OCI-LY7 (cell line): ENCODE measurements at regions not wholly inside any gene's neighbourhood (a gene's known extent, or its start where the extent isn't known, plus 50 kb on each side); places are given as distances from the start of the nearest gene placed in this dataset.

Experiments
- BruUV-seq: library from RNA; stranded (reverse); fragments of 400-500 nt; replicated peaks from 2 replicates; lab custom pipeline; 2021; lab: Mats Ljungman, UMichigan
- CTCF ChIA-PET: fragments of 300-600 bp; sonication (Branson Sonifier 250); formaldehyde crosslinking; loops from one replicate; lab custom pipeline; 2022; ENCODE audit warnings: antibody characterized with exemption; ENCODE audit not compliant: unreplicated experiment; lab: Charles Lee
- POLR2A ChIA-PET: fragments of 300-600 bp; sonication (Branson Sonifier 250); formaldehyde crosslinking; loops from one replicate; lab custom pipeline; 2022; ENCODE audit warnings: antibody characterized with exemption; lab: Charles Lee
- DNase-seq: peaks from one replicate; pipeline ENCODE4 v3.0.0-alpha.2; 2015; ENCODE audit warnings: low spot score
- H2AFZ ChIP-seq: fragments of 200-600 bp; sonication (generic), shearing (Covaris generic); 2 replicates; pipeline ENCODE4 v1.6.1; 2014; ENCODE audit warnings: mild to moderate bottlenecking, antibody characterized with exemption, low read length, moderate library complexity
- H3K27ac ChIP-seq: fragments of 200-600 bp; sonication (generic); 2 replicates; pipeline ENCODE4 v1.5.1; 2014; ENCODE audit warnings: mixed run types, low read depth, mild to moderate bottlenecking, moderate library complexity, low read length, inconsistent platforms; ENCODE audit not compliant: poor library complexity, severe bottlenecking
- H3K36me3 ChIP-seq: fragments of 200-600 bp; sonication (generic); 2 replicates; pipeline ENCODE4 v1.6.1; 2014; ENCODE audit warnings: mild to moderate bottlenecking, antibody characterized with exemption, low read length, moderate library complexity, mixed read lengths; ENCODE audit not compliant: insufficient read depth
- H3K4me1 ChIP-seq: fragments of 200-600 bp; sonication (generic); 2 replicates; pipeline ENCODE4 v1.5.1; 2014; ENCODE audit warnings: mild to moderate bottlenecking, low read length; ENCODE audit not compliant: insufficient read depth, poor library complexity, severe bottlenecking
- H3K4me2 ChIP-seq: fragments of 200-600 bp; sonication (generic); 2 replicates; pipeline ENCODE4 v1.6.1; 2014; ENCODE audit warnings: mild to moderate bottlenecking, low read length
- H3K4me3 ChIP-seq: fragments of 200-600 bp; sonication (generic); 2 replicates; pipeline ENCODE4 v1.5.1; 2014; ENCODE audit warnings: mild to moderate bottlenecking, low read depth, low read length; ENCODE audit not compliant: poor library complexity, severe bottlenecking
- H3K79me2 ChIP-seq: fragments of 200-600 bp; sonication (generic); 2 replicates; pipeline ENCODE4 v1.6.1; 2016; ENCODE audit warnings: low read depth, mild to moderate bottlenecking, low read length, moderate library complexity, mixed read lengths; ENCODE audit not compliant: insufficient read depth
- H3K9me2 ChIP-seq: fragments of 200-600 bp; sonication (generic); 2 replicates; pipeline ENCODE4 v1.6.1; 2016; ENCODE audit warnings: mild to moderate bottlenecking, low read length, mixed read lengths; ENCODE audit not compliant: insufficient read depth
- H3K9me3 ChIP-seq: fragments of 200-600 bp; sonication (generic); 2 replicates; pipeline ENCODE4 v1.6.1; 2014; ENCODE audit warnings: mild to moderate bottlenecking, mixed run types, low read length, mixed read lengths
- H4K20me1 ChIP-seq: fragments of 200-600 bp; sonication (generic); 2 replicates; pipeline ENCODE4 v1.6.1; 2014; ENCODE audit warnings: mild to moderate bottlenecking, antibody characterized with exemption, low read length, moderate library complexity, mixed read lengths; ENCODE audit not compliant: insufficient read depth
- EZH2phosphoT487 ChIP-seq: fragments of 200-600 bp; sonication (generic); IDR thresholded peaks from 2 replicates; pipeline ENCODE4 v1.6.1; 2018; ENCODE audit warnings: low read depth, borderline replicate concordance, mild to moderate bottlenecking, mixed run types, antibody characterized with exemption, low read length, moderate library complexity, mixed read lengths
- intact Hi-C: fragments of 100-400 bp; cut with micrococcal nuclease; formaldehyde crosslinking; loops from one replicate; pipeline ENCODE4 v1.10.0; 2022; ENCODE audit not compliant: unreplicated experiment
- TF ChIP-seq, protein P1 (sequence below): fragments of 200-600 bp; sonication (generic); conservative IDR thresholded peaks from 2 replicates; pipeline ENCODE4 v1.5.1; 2014; ENCODE audit warnings: mild to moderate bottlenecking, antibody characterized with exemption, low read length, moderate library complexity, mixed read lengths

DNA sequence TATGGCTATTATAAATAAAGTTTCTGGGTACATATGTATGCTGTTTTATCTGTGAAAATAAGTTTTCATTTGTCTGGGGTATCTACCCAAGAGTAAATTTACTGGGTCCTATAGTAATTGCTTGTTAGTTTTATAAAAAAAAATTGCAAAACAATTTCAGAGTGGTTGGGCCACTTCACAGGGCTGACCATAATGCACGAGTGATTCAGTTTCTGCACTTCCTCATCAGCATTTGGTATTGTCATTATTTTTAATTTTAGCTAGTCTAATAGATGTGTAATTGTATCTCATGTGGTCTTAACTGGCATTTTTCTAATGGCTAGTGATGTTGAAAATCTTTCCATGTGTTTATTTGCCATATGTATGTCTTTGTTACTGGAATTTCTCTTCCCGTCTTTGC, 452.4 kb upstream of the AKR1E2 start:
- Histone ChIP-seq H3K9me3 (no peaks in the 10 kb centered on the region), H4K20me1 (no peaks in the 10 kb centered on the region), H3K4me3 (no peak overlapping the region), H3K4me2 (no peak overlapping the region), H3K36me3 (no peaks in the 10 kb centered on the region), H3K79me2 (no peaks in the 10 kb centered on the region), H3K27ac (no peak overlapping the region), H3K4me1 (no peaks in the 10 kb centered on the region), H3K9me2 (no peaks in the 10 kb centered on the region), H2AFZ (no peak overlapping the region)
- POLR2A ChIA-PET, result no interaction called here
- DNase-seq, result no peak
- CTCF ChIA-PET, result no interaction called here
- TF ChIP-seq, protein P1, sequence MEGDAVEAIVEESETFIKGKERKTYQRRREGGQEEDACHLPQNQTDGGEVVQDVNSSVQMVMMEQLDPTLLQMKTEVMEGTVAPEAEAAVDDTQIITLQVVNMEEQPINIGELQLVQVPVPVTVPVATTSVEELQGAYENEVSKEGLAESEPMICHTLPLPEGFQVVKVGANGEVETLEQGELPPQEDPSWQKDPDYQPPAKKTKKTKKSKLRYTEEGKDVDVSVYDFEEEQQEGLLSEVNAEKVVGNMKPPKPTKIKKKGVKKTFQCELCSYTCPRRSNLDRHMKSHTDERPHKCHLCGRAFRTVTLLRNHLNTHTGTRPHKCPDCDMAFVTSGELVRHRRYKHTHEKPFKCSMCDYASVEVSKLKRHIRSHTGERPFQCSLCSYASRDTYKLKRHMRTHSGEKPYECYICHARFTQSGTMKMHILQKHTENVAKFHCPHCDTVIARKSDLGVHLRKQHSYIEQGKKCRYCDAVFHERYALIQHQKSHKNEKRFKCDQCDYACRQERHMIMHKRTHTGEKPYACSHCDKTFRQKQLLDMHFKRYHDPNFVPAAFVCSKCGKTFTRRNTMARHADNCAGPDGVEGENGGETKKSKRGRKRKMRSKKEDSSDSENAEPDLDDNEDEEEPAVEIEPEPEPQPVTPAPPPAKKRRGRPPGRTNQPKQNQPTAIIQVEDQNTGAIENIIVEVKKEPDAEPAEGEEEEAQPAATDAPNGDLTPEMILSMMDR, result no peak
- TF ChIP-seq EZH2phosphoT487, result no peak
- BruUV-seq, result no TSS peak
- intact Hi-C loops, result no loop called here

DNA sequence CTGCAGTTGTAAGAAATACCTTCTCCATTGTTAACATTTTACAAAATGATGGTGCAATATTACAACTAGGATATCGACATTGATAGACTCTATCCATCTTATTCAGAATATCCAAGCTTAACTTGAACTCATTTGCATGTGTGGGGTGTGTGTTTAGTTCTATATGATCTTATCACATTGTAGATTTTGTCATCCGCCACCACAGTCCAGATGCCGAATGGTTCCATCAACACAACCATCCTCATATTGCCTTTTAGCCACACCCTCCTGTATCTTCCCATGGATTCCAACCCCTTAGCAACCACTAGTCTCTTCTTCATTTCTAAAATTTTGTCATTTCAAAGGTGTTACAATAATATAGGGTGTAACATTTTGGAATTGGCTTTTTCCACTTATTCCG, 452.9 kb upstream of the AKR1E2 start:
- no peaks in the 10 kb centered on the region for H3K9me3 ChIP-seq
- no peak overlapping the region for H2AFZ ChIP-seq
- H4K20me1 ChIP-seq, result no peaks in the 10 kb centered on the region
- H3K36me3 ChIP-seq, result no peaks in the 10 kb centered on the region
- no peaks in the 10 kb centered on the region for H3K79me2 ChIP-seq
- DNase-seq, result no peak
- no peak overlapping the region for H3K4me2 ChIP-seq
- H3K4me1 ChIP-seq, result no peaks in the 10 kb centered on the region
- ChIA-PET POLR2A (no interaction called here), CTCF (no interaction called here)
- no TSS peak for BruUV-seq
- H3K4me3 ChIP-seq, result no peak overlapping the region
- no peaks in the 10 kb centered on the region for H3K9me2 ChIP-seq
- TF ChIP-seq, protein P1, result no peak
- no peak for TF ChIP-seq EZH2phosphoT487
- H3K27ac ChIP-seq, result no peak overlapping the region
- intact Hi-C loops, result no loop called here

DNA sequence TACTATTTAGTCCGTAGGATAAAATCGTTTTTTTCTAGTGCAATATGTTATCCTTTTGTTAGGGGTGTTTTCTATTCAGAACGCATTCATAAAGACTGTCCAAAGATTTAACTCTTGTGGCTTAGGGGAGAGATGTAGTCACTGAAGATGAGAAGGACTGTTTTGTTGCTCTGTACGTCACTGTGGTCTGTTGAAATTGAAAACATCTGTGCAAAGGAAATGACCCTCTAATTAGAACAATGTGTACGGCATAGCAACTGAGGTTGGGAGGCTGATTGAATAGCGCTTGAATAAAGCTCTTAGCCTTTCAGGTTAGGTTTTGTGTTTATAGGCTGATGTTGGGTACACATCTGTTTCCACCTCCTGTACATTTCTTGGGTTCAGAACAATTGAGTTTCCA, 453.4 kb upstream of the AKR1E2 start:
- no peak overlapping the region for H3K4me2 ChIP-seq
- H2AFZ ChIP-seq, result no peak overlapping the region
- H3K9me3 ChIP-seq, result no peaks in the 10 kb centered on the region
- no peaks in the 10 kb centered on the region for H3K36me3 ChIP-seq
- ChIA-PET CTCF (no interaction called here), POLR2A (no interaction called here)
- intact Hi-C loops, result no loop called here
- no TSS peak for BruUV-seq
- H4K20me1 ChIP-seq, result no peaks in the 10 kb centered on the region
- H3K9me2 ChIP-seq, result no peaks in the 10 kb centered on the region
- H3K79me2 ChIP-seq, result no peaks in the 10 kb centered on the region
- DNase-seq, result no peak
- H3K4me1 ChIP-seq, result no peaks in the 10 kb centered on the region
- H3K27ac ChIP-seq, result no peak overlapping the region
- no peak overlapping the region for H3K4me3 ChIP-seq
- TF ChIP-seq, protein P1, result no peak
- TF ChIP-seq EZH2phosphoT487, result no peak
